HL-60 (cell line): ENCODE measurements at regions not wholly inside any gene's neighbourhood (a gene's known extent, or its start where the extent isn't known, plus 50 kb on each side); places are given as distances from the start of the nearest gene placed in this dataset.

ENCODE experiments used
- CTCF ChIP-seq: IDR thresholded peaks from one replicate; pipeline ENCODE4 v1.5.1; 2011; ENCODE audit warnings: low read length, control low read depth, inconsistent platforms; ENCODE audit not compliant: insufficient read depth
- POLR2AphosphoS5 ChIP-seq: IDR thresholded peaks from 2 replicates; pipeline ENCODE4 v1.6.1; 2012; ENCODE audit warnings: low read depth

- TF ChIP-seq CTCF (no peak), POLR2AphosphoS5 (no peak)
Measured at GRCh38 chr5:68778484-68778883, 315.3 kb upstream of the SLC30A5 start.
